H9 (cell line): ENCODE measurements at regions not wholly inside any gene's neighbourhood (a gene's known extent, or its start where the extent isn't known, plus 50 kb on each side); places are given as distances from the start of the nearest gene placed in this dataset.

ENCODE experiments used
- DNase-seq: peaks from one replicate; pipeline ENCODE4 v3.0.0-alpha.2; 2017
- H2AFZ ChIP-seq: one replicate; pipeline ENCODE4 v1.6.1; 2013; ENCODE audit warnings: mild to moderate bottlenecking, low read length, control low read depth, moderate library complexity
- H2AK5ac ChIP-seq: 2 replicates; pipeline ENCODE4 v1.6.1; 2013; ENCODE audit warnings: low read length, control low read depth, mixed read lengths; ENCODE audit not compliant: insufficient read length
- H2BK120ac ChIP-seq: one replicate; pipeline ENCODE4 v1.6.1; 2013; ENCODE audit warnings: low read depth, mild to moderate bottlenecking, low read length, control low read depth, inconsistent platforms; ENCODE audit not compliant: poor library complexity, severe bottlenecking
- H2BK12ac ChIP-seq: 2 replicates; pipeline ENCODE4 v1.6.1; 2013; ENCODE audit warnings: low read length, control low read depth, mixed read lengths, low read depth; ENCODE audit not compliant: insufficient read length
- H2BK15ac ChIP-seq: 2 replicates; pipeline ENCODE4 v1.6.1; 2013; ENCODE audit warnings: low read depth, low read length, control low read depth
- H2BK20ac ChIP-seq: one replicate; pipeline ENCODE4 v1.6.1; 2013; ENCODE audit warnings: low read depth, mild to moderate bottlenecking, low read length, control low read depth, inconsistent platforms; ENCODE audit not compliant: poor library complexity, severe bottlenecking
- H2BK5ac ChIP-seq: 2 replicates; pipeline ENCODE4 v1.6.1; 2013; ENCODE audit warnings: low read length, control low read depth, mixed read lengths; ENCODE audit not compliant: insufficient read length
- H3K14ac ChIP-seq: 2 replicates; pipeline ENCODE4 v1.6.1; 2013; ENCODE audit warnings: low read length, control low read depth; ENCODE audit not compliant: insufficient read depth
- H3K18ac ChIP-seq: 2 replicates; pipeline ENCODE4 v1.6.1; 2013; ENCODE audit warnings: low read depth, mild to moderate bottlenecking, mixed read lengths, low read length, control low read depth; ENCODE audit not compliant: insufficient read length
- H3K23ac ChIP-seq: 2 replicates; pipeline ENCODE4 v1.6.1; 2013; ENCODE audit warnings: low read length, control low read depth, mixed read lengths, low read depth; ENCODE audit not compliant: insufficient read length
- H3K23me2 ChIP-seq: 2 replicates; pipeline ENCODE4 v1.6.1; 2013; ENCODE audit warnings: low read depth, mild to moderate bottlenecking, mixed read lengths, low read length, control low read depth; ENCODE audit not compliant: insufficient read length, poor library complexity, severe bottlenecking
- H3K27ac ChIP-seq: 2 replicates; pipeline ENCODE4 v1.5.1; 2013; ENCODE audit warnings: low read length, control low read depth, mixed read lengths, low read depth; ENCODE audit not compliant: insufficient read length
- H3K27me3 ChIP-seq: 2 replicates; pipeline ENCODE4 v1.6.1; 2013; ENCODE audit warnings: low read length, control low read depth, inconsistent platforms; ENCODE audit not compliant: insufficient read depth
- H3K4ac ChIP-seq: 2 replicates; pipeline ENCODE4 v1.6.1; 2013; ENCODE audit warnings: low read depth, mild to moderate bottlenecking, control low read depth, inconsistent platforms, low read length, moderate library complexity
- H3K4me1 ChIP-seq: 2 replicates; pipeline ENCODE4 v1.6.1; 2013; ENCODE audit warnings: low read length, control low read depth, inconsistent platforms; ENCODE audit not compliant: insufficient read depth
- H3K4me2 ChIP-seq: 2 replicates; pipeline ENCODE4 v1.6.1; 2013; ENCODE audit warnings: low read length, control low read depth, mixed read lengths; ENCODE audit not compliant: insufficient read length, insufficient read depth
- H3K56ac ChIP-seq: 2 replicates; pipeline ENCODE4 v1.6.1; 2013; ENCODE audit warnings: low read depth, mild to moderate bottlenecking, mixed read lengths, low read length, control low read depth; ENCODE audit not compliant: insufficient read length
- H3K79me1 ChIP-seq: 2 replicates; pipeline ENCODE4 v1.6.1; 2013; ENCODE audit warnings: low read depth, mild to moderate bottlenecking, moderate library complexity, low read length, control low read depth, inconsistent platforms; ENCODE audit not compliant: insufficient read depth, poor library complexity, severe bottlenecking
- H3K79me2 ChIP-seq: 2 replicates; pipeline ENCODE4 v1.6.1; 2013; ENCODE audit warnings: low read length, control low read depth, inconsistent platforms; ENCODE audit not compliant: insufficient read depth
- H3K9ac ChIP-seq: 2 replicates; pipeline ENCODE4 v1.6.1; 2013; ENCODE audit warnings: low read length, control low read depth, mixed read lengths; ENCODE audit not compliant: insufficient read length; ENCODE audit errors: extremely low read depth
- H3K9me3 ChIP-seq: one replicate; pipeline ENCODE4 v1.6.1; 2013; ENCODE audit warnings: low read depth, low read length, inconsistent platforms; ENCODE audit not compliant: control insufficient read depth
- H3T11ph ChIP-seq: one replicate; pipeline ENCODE4 v1.6.1; 2013; ENCODE audit warnings: mild to moderate bottlenecking, low read length, control low read depth, inconsistent platforms
- H4K20me1 ChIP-seq: one replicate; pipeline ENCODE4 v1.6.1; 2013; ENCODE audit not compliant: control insufficient read depth, insufficient read length, insufficient read depth
- H4K5ac ChIP-seq: 2 replicates; pipeline ENCODE4 v1.6.1; 2013; ENCODE audit warnings: low read depth, mild to moderate bottlenecking, mixed read lengths, low read length, control low read depth; ENCODE audit not compliant: insufficient read length
- H4K8ac ChIP-seq: replicated peaks from 2 replicates; pipeline ENCODE4 v1.6.1; 2013; ENCODE audit warnings: low read length, control low read depth, mixed read lengths, low read depth; ENCODE audit not compliant: insufficient read length
- H4K91ac ChIP-seq: 2 replicates; pipeline ENCODE4 v1.6.1; 2013; ENCODE audit warnings: low read depth, mild to moderate bottlenecking, moderate library complexity, mixed read lengths, low read length, control low read depth; ENCODE audit not compliant: insufficient read length
- H3K27ac Mint-ChIP-seq, 3 experiments: 2 replicates in 2 of 3; 3 replicates in 1 of 3; pipeline ENCODE4 v1.8.0; 2020 to 2021; ENCODE audit warnings: mixed read lengths in 3 of 3, mild to moderate bottlenecking in 1 of 3, moderate library complexity in 1 of 3
- H3K27me3 Mint-ChIP-seq: 2 replicates; pipeline ENCODE4 v1.8.0; 2021; ENCODE audit warnings: low read depth, mild to moderate bottlenecking, moderate library complexity, mixed read lengths
- H3K36me3 Mint-ChIP-seq, 3 experiments: 2 replicates in 2 of 3; 3 replicates in 1 of 3; pipeline ENCODE4 v1.8.0; 2020 to 2021; ENCODE audit warnings: low read depth in 3 of 3, mixed read lengths in 3 of 3; ENCODE audit not compliant: insufficient read depth in 1 of 3
- H3K4me1 Mint-ChIP-seq, 2 experiments: 2 replicates each; pipeline ENCODE4 v1.8.0; 2020; ENCODE audit warnings: mixed read lengths in 2 of 2
- H3K4me3 Mint-ChIP-seq, 2 experiments: 2 replicates in 1 of 2; 3 replicates in 1 of 2; pipeline ENCODE4 v1.8.0; 2020 to 2021; ENCODE audit warnings: mild to moderate bottlenecking in 2 of 2, mixed read lengths in 2 of 2, moderate library complexity in 1 of 2
- H3K9me3 Mint-ChIP-seq, 2 experiments: 2 replicates in 1 of 2; 3 replicates in 1 of 2; pipeline ENCODE4 v1.8.0; 2020; ENCODE audit warnings: mild to moderate bottlenecking in 2 of 2, mixed read lengths in 2 of 2, moderate library complexity in 1 of 2
- WGBS: extraction: QIAGEN DNeasy Blood & Tissue Kit; methylation state at CpG from one replicate; pipeline ENCODE4 v1.1.7; 2013; ENCODE audit warnings: missing lambda C conversion rate, low lambda C conversion rate, mixed read lengths; ENCODE audit not compliant: insufficient read length; ENCODE audit errors: extremely low coverage; 5-methylcytosine and 5-hydroxymethylcytosine counted together
- TF ChIP-seq, protein P1 (sequence below): fragments of 200-600 bp; sonication (generic); conservative IDR thresholded peaks from 3 replicates; pipeline ENCODE4 v1.8.0; 2021; ENCODE audit warnings: antibody characterized with exemption, mild to moderate bottlenecking

DNA sequence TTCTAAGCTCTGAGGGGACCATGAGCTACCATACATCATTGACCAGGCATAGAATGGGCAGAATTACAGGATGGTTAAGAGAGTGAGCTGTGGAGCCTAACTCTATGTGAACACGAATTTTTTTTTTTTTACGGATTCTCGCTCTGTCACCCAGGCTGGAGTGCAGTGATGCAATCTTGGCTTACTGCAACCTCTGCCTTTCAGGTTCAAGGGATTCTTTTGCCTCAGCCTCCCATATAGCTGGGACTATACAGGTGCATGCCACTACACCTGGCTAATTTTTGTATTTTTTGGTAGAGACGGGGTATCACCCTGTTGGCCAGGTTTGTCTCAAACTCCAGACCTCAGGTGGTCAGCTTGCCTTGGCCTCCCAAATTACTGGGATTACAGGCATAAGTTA is 72.8 kb upstream of the PCAT7 start:
- WGBS, result no CpG with 5 or more reads among the region's 4 CpGs
- H3K9me3 ChIP-seq, result no peaks in the 10 kb centered on the region
- H3K9ac ChIP-seq, result no peak overlapping the region
- no peak overlapping the region for H3K4ac ChIP-seq
- no peak overlapping the region for H3K14ac ChIP-seq
- no peak overlapping the region for H3K56ac ChIP-seq
- no peak overlapping the region for H2BK12ac ChIP-seq
- no peak overlapping the region for H2AK5ac ChIP-seq
- no peak overlapping the region for H4K91ac ChIP-seq
- H3K27ac ChIP-seq, result no peak overlapping the region
- no peak overlapping the region for H2BK120ac ChIP-seq
- H3K4me2 ChIP-seq, result no peak overlapping the region
- H3K23me2 ChIP-seq, result no peaks in the 10 kb centered on the region
- peaks cover 6 to 7% of the 10 kb centered on the region in 2 experiments for H3K9me3 Mint-ChIP-seq
- H3K27me3 Mint-ChIP-seq, result no peaks in the 10 kb centered on the region
- H3K27me3 ChIP-seq, result no peaks in the 10 kb centered on the region
- peaks cover 2% of the 10 kb centered on the region for H4K20me1 ChIP-seq
- H3K23ac ChIP-seq, result no peak overlapping the region
- H3K36me3 Mint-ChIP-seq, result no peaks in the 10 kb centered on the region; a peak in 1 of 7 replicates
- H2AFZ ChIP-seq, result no peak overlapping the region
- no peak overlapping the region for H2BK15ac ChIP-seq
- H4K5ac ChIP-seq, result no peak overlapping the region
- TF ChIP-seq, protein P1, sequence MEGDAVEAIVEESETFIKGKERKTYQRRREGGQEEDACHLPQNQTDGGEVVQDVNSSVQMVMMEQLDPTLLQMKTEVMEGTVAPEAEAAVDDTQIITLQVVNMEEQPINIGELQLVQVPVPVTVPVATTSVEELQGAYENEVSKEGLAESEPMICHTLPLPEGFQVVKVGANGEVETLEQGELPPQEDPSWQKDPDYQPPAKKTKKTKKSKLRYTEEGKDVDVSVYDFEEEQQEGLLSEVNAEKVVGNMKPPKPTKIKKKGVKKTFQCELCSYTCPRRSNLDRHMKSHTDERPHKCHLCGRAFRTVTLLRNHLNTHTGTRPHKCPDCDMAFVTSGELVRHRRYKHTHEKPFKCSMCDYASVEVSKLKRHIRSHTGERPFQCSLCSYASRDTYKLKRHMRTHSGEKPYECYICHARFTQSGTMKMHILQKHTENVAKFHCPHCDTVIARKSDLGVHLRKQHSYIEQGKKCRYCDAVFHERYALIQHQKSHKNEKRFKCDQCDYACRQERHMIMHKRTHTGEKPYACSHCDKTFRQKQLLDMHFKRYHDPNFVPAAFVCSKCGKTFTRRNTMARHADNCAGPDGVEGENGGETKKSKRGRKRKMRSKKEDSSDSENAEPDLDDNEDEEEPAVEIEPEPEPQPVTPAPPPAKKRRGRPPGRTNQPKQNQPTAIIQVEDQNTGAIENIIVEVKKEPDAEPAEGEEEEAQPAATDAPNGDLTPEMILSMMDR, result no peak
- no peak overlapping the region for H2BK20ac ChIP-seq
- no peak overlapping the region for H3T11ph ChIP-seq
- no peak overlapping the region for H3K18ac ChIP-seq
- peaks cover 0 to 2% of the 10 kb centered on the region in 2 experiments; a peak in 1 of 4 replicates for H3K4me1 Mint-ChIP-seq
- H3K79me2 ChIP-seq, result no peaks in the 10 kb centered on the region
- no peak overlapping the region for H3K27ac Mint-ChIP-seq
- DNase-seq, result no peak
- no peak overlapping the region for H4K8ac ChIP-seq
- no peak overlapping the region for H3K4me3 Mint-ChIP-seq
- H3K79me1 ChIP-seq, result no peaks in the 10 kb centered on the region
- H3K4me1 ChIP-seq, result no peaks in the 10 kb centered on the region
- no peak overlapping the region for H2BK5ac ChIP-seq
